Thyroid gland (tissue), 4 donors: ENCODE measurements at regions not wholly inside any gene's neighbourhood (a gene's known extent, or its start where the extent isn't known, plus 50 kb on each side); places are given as distances from the start of the nearest gene placed in this dataset.

ENCODE experiments used
- POLR2A ChIP-seq, 2 donors: fragments of 450-650 bp; IDR thresholded peaks; one replicate each; pipeline ENCODE4 v1.6.1; 2017; ENCODE audit warnings: antibody characterized with exemption in 2 of 2, mild to moderate bottlenecking in 2 of 2, moderate library complexity in 1 of 2
- TF ChIP-seq, protein P1 (sequence below), 6 experiments: fragments of 200-600 bp in 3 of 6; fragments of 450-650 bp in 3 of 6; sonication (generic) in 3 of 6; IDR thresholded peaks; one replicate each; pipeline ENCODE4 v1.5.1; 2016 to 2019; ENCODE audit warnings: antibody characterized with exemption in 6 of 6, mild to moderate bottlenecking in 2 of 6, inconsistent platforms in 1 of 6, moderate library complexity in 1 of 6

- TF ChIP-seq, protein P1, sequence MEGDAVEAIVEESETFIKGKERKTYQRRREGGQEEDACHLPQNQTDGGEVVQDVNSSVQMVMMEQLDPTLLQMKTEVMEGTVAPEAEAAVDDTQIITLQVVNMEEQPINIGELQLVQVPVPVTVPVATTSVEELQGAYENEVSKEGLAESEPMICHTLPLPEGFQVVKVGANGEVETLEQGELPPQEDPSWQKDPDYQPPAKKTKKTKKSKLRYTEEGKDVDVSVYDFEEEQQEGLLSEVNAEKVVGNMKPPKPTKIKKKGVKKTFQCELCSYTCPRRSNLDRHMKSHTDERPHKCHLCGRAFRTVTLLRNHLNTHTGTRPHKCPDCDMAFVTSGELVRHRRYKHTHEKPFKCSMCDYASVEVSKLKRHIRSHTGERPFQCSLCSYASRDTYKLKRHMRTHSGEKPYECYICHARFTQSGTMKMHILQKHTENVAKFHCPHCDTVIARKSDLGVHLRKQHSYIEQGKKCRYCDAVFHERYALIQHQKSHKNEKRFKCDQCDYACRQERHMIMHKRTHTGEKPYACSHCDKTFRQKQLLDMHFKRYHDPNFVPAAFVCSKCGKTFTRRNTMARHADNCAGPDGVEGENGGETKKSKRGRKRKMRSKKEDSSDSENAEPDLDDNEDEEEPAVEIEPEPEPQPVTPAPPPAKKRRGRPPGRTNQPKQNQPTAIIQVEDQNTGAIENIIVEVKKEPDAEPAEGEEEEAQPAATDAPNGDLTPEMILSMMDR (IDR thresholded peaks at IDR 0.05) = no peak
- TF ChIP-seq POLR2A (IDR thresholded peaks at IDR 0.05) = no peak
Observed at GRCh38 chrX:151510203-151510602, 53.3 kb upstream of the PASD1 start.
